ENCODE measurements at regions not wholly inside any gene's neighbourhood (a gene's known extent, or its start where the extent isn't known, plus 50 kb on each side); places are given as distances from the start of the nearest gene placed in this dataset.

- DNase-seq (ENCODE audit: low spot score), result no peak
These were observed 94.0 kb upstream of the SULT1C3 start for GRCh38 chr2:108145557-108146326.

- no peak for DNase-seq (ENCODE audit: low spot score)
These were observed 91.2 kb upstream of the SULT1C3 start for GRCh38 chr2:108148555-108148954.

GRCh38 chr2:108154366-108155061 is 85.3 kb upstream of the SULT1C3 start:
- no peak for DNase-seq (ENCODE audit: low spot score)

- DNase-seq (ENCODE audit: low spot score), result no peak
These were observed 78.5 kb upstream of the SULT1C3 start for GRCh38 chr2:108161298-108161697.

- DNase-seq (ENCODE audit: low spot score), result no peak
These were observed 75.5 kb upstream of the SULT1C3 start for GRCh38 chr2:108164318-108164717.

- no peak for DNase-seq (ENCODE audit: low spot score)
These were observed 74.0 kb upstream of the SULT1C3 start for GRCh38 chr2:108165729-108166128.

GRCh38 chr2:108167699-108168098 is 72.1 kb upstream of the SULT1C3 start:
- no peak for DNase-seq (ENCODE audit: low spot score)

- peak; percentile 23 for DNase-seq (ENCODE audit: low spot score)
These were observed 69.7 kb upstream of the SULT1C3 start for GRCh38 chr2:108169982-108170625.

- DNase-seq (ENCODE audit: low spot score), result no peak
These were observed 68.1 kb upstream of the SULT1C3 start for GRCh38 chr2:108171657-108172056.

- peak; percentile 36 for DNase-seq (ENCODE audit: low spot score)
These were observed 57.3 kb upstream of the SULT1C3 start for GRCh38 chr2:108182489-108182888.

GRCh38 chr2:108184419-108184818 is 55.3 kb upstream of the SULT1C3 start:
- peak; percentile 42 for DNase-seq (ENCODE audit: low spot score)

- DNase-seq (ENCODE audit: low spot score), result no peak
These were observed 50.5 kb upstream of the SULT1C3 start for GRCh38 chr2:108189316-108189715.
